H9 (cell line): ENCODE measurements at regions not wholly inside any gene's neighbourhood (a gene's known extent, or its start where the extent isn't known, plus 50 kb on each side); places are given as distances from the start of the nearest gene placed in this dataset.

Experiments
- DNase-seq: peaks from one replicate; pipeline ENCODE4 v3.0.0-alpha.2; 2017
- H2AFZ ChIP-seq: one replicate; pipeline ENCODE4 v1.6.1; 2013; ENCODE audit warnings: mild to moderate bottlenecking, low read length, control low read depth, moderate library complexity
- H2AK5ac ChIP-seq: 2 replicates; pipeline ENCODE4 v1.6.1; 2013; ENCODE audit warnings: low read length, control low read depth, mixed read lengths; ENCODE audit not compliant: insufficient read length
- H2BK120ac ChIP-seq: one replicate; pipeline ENCODE4 v1.6.1; 2013; ENCODE audit warnings: low read depth, mild to moderate bottlenecking, low read length, control low read depth, inconsistent platforms; ENCODE audit not compliant: poor library complexity, severe bottlenecking
- H2BK12ac ChIP-seq: 2 replicates; pipeline ENCODE4 v1.6.1; 2013; ENCODE audit warnings: low read length, control low read depth, mixed read lengths, low read depth; ENCODE audit not compliant: insufficient read length
- H2BK15ac ChIP-seq: 2 replicates; pipeline ENCODE4 v1.6.1; 2013; ENCODE audit warnings: low read depth, low read length, control low read depth
- H2BK20ac ChIP-seq: one replicate; pipeline ENCODE4 v1.6.1; 2013; ENCODE audit warnings: low read depth, mild to moderate bottlenecking, low read length, control low read depth, inconsistent platforms; ENCODE audit not compliant: poor library complexity, severe bottlenecking
- H2BK5ac ChIP-seq: 2 replicates; pipeline ENCODE4 v1.6.1; 2013; ENCODE audit warnings: low read length, control low read depth, mixed read lengths; ENCODE audit not compliant: insufficient read length
- H3K14ac ChIP-seq: 2 replicates; pipeline ENCODE4 v1.6.1; 2013; ENCODE audit warnings: low read length, control low read depth; ENCODE audit not compliant: insufficient read depth
- H3K18ac ChIP-seq: 2 replicates; pipeline ENCODE4 v1.6.1; 2013; ENCODE audit warnings: low read depth, mild to moderate bottlenecking, mixed read lengths, low read length, control low read depth; ENCODE audit not compliant: insufficient read length
- H3K23ac ChIP-seq: 2 replicates; pipeline ENCODE4 v1.6.1; 2013; ENCODE audit warnings: low read length, control low read depth, mixed read lengths, low read depth; ENCODE audit not compliant: insufficient read length
- H3K23me2 ChIP-seq: 2 replicates; pipeline ENCODE4 v1.6.1; 2013; ENCODE audit warnings: low read depth, mild to moderate bottlenecking, mixed read lengths, low read length, control low read depth; ENCODE audit not compliant: insufficient read length, poor library complexity, severe bottlenecking
- H3K27ac ChIP-seq: 2 replicates; pipeline ENCODE4 v1.5.1; 2013; ENCODE audit warnings: low read length, control low read depth, mixed read lengths, low read depth; ENCODE audit not compliant: insufficient read length
- H3K27me3 ChIP-seq: 2 replicates; pipeline ENCODE4 v1.6.1; 2013; ENCODE audit warnings: low read length, control low read depth, inconsistent platforms; ENCODE audit not compliant: insufficient read depth
- H3K4ac ChIP-seq: 2 replicates; pipeline ENCODE4 v1.6.1; 2013; ENCODE audit warnings: low read depth, mild to moderate bottlenecking, control low read depth, inconsistent platforms, low read length, moderate library complexity
- H3K4me1 ChIP-seq: 2 replicates; pipeline ENCODE4 v1.6.1; 2013; ENCODE audit warnings: low read length, control low read depth, inconsistent platforms; ENCODE audit not compliant: insufficient read depth
- H3K4me2 ChIP-seq: 2 replicates; pipeline ENCODE4 v1.6.1; 2013; ENCODE audit warnings: low read length, control low read depth, mixed read lengths; ENCODE audit not compliant: insufficient read length, insufficient read depth
- H3K56ac ChIP-seq: 2 replicates; pipeline ENCODE4 v1.6.1; 2013; ENCODE audit warnings: low read depth, mild to moderate bottlenecking, mixed read lengths, low read length, control low read depth; ENCODE audit not compliant: insufficient read length
- H3K79me1 ChIP-seq: 2 replicates; pipeline ENCODE4 v1.6.1; 2013; ENCODE audit warnings: low read depth, mild to moderate bottlenecking, moderate library complexity, low read length, control low read depth, inconsistent platforms; ENCODE audit not compliant: insufficient read depth, poor library complexity, severe bottlenecking
- H3K79me2 ChIP-seq: 2 replicates; pipeline ENCODE4 v1.6.1; 2013; ENCODE audit warnings: low read length, control low read depth, inconsistent platforms; ENCODE audit not compliant: insufficient read depth
- H3K9ac ChIP-seq: 2 replicates; pipeline ENCODE4 v1.6.1; 2013; ENCODE audit warnings: low read length, control low read depth, mixed read lengths; ENCODE audit not compliant: insufficient read length; ENCODE audit errors: extremely low read depth
- H3K9me3 ChIP-seq: one replicate; pipeline ENCODE4 v1.6.1; 2013; ENCODE audit warnings: low read depth, low read length, inconsistent platforms; ENCODE audit not compliant: control insufficient read depth
- H3T11ph ChIP-seq: one replicate; pipeline ENCODE4 v1.6.1; 2013; ENCODE audit warnings: mild to moderate bottlenecking, low read length, control low read depth, inconsistent platforms
- H4K20me1 ChIP-seq: one replicate; pipeline ENCODE4 v1.6.1; 2013; ENCODE audit not compliant: control insufficient read depth, insufficient read length, insufficient read depth
- H4K5ac ChIP-seq: 2 replicates; pipeline ENCODE4 v1.6.1; 2013; ENCODE audit warnings: low read depth, mild to moderate bottlenecking, mixed read lengths, low read length, control low read depth; ENCODE audit not compliant: insufficient read length
- H4K8ac ChIP-seq: replicated peaks from 2 replicates; pipeline ENCODE4 v1.6.1; 2013; ENCODE audit warnings: low read length, control low read depth, mixed read lengths, low read depth; ENCODE audit not compliant: insufficient read length
- H4K91ac ChIP-seq: 2 replicates; pipeline ENCODE4 v1.6.1; 2013; ENCODE audit warnings: low read depth, mild to moderate bottlenecking, moderate library complexity, mixed read lengths, low read length, control low read depth; ENCODE audit not compliant: insufficient read length
- H3K27ac Mint-ChIP-seq, 3 experiments: 2 replicates in 2 of 3; 3 replicates in 1 of 3; pipeline ENCODE4 v1.8.0; 2020 to 2021; ENCODE audit warnings: mixed read lengths in 3 of 3, mild to moderate bottlenecking in 1 of 3, moderate library complexity in 1 of 3
- H3K27me3 Mint-ChIP-seq: 2 replicates; pipeline ENCODE4 v1.8.0; 2021; ENCODE audit warnings: low read depth, mild to moderate bottlenecking, moderate library complexity, mixed read lengths
- H3K36me3 Mint-ChIP-seq, 3 experiments: 2 replicates in 2 of 3; 3 replicates in 1 of 3; pipeline ENCODE4 v1.8.0; 2020 to 2021; ENCODE audit warnings: low read depth in 3 of 3, mixed read lengths in 3 of 3; ENCODE audit not compliant: insufficient read depth in 1 of 3
- H3K4me1 Mint-ChIP-seq, 2 experiments: 2 replicates each; pipeline ENCODE4 v1.8.0; 2020; ENCODE audit warnings: mixed read lengths in 2 of 2
- H3K4me3 Mint-ChIP-seq, 2 experiments: 2 replicates in 1 of 2; 3 replicates in 1 of 2; pipeline ENCODE4 v1.8.0; 2020 to 2021; ENCODE audit warnings: mild to moderate bottlenecking in 2 of 2, mixed read lengths in 2 of 2, moderate library complexity in 1 of 2
- H3K9me3 Mint-ChIP-seq, 2 experiments: 2 replicates in 1 of 2; 3 replicates in 1 of 2; pipeline ENCODE4 v1.8.0; 2020; ENCODE audit warnings: mild to moderate bottlenecking in 2 of 2, mixed read lengths in 2 of 2, moderate library complexity in 1 of 2
- CTCF ChIP-seq: fragments of 200-600 bp; sonication (generic); conservative IDR thresholded peaks from 3 replicates; pipeline ENCODE4 v1.8.0; 2021; ENCODE audit warnings: antibody characterized with exemption, mild to moderate bottlenecking
- WGBS: extraction: QIAGEN DNeasy Blood & Tissue Kit; methylation state at CpG from one replicate; pipeline ENCODE4 v1.1.7; 2013; ENCODE audit warnings: missing lambda C conversion rate, low lambda C conversion rate, mixed read lengths; ENCODE audit not compliant: insufficient read length; ENCODE audit errors: extremely low coverage; 5-methylcytosine and 5-hydroxymethylcytosine counted together

DNA sequence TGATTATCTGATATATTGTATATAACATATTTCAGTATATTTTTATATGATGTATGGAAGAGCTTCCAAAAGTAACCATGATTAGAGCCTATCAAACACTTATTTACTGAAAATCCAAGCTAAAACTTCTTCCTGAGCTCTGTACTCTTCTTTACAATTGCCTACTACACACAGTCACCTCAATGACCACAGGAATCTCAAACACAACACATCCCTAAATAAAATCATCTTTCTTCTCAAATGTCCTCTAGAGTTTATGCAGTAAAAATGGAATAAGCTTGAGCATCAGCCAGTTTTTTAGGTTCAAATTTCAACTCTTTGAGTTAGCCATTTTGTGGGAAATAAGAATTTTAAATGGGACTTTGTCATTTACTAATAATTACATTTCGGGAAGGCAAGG lies 102.6 kb upstream of the FNDC3A start:
- no peaks in the 10 kb centered on the region for H3K79me2 ChIP-seq
- H3K4me2 ChIP-seq = no peak overlapping the region
- no CpG with 5 or more reads among the region's 1 CpG for WGBS
- H4K8ac ChIP-seq = no peak overlapping the region
- no peak overlapping the region for H3K56ac ChIP-seq
- DNase-seq = no peak
- peaks cover 6% of the 10 kb centered on the region; the same call in 1 of the 2 replicates for H3K4me1 ChIP-seq
- Mint-ChIP-seq H3K4me3 (no peak overlapping the region), H3K36me3 (no peaks in the 10 kb centered on the region), H3K27ac (no peak overlapping the region), H3K4me1 (peaks cover 36 to 38% of the 10 kb centered on the region in 2 experiments), H3K9me3 (no peaks in the 10 kb centered on the region; a peak in 1 of 5 replicates), H3K27me3 (peaks cover 43% of the 10 kb centered on the region)
- H3K23ac ChIP-seq = no peak overlapping the region
- H4K91ac ChIP-seq = no peak overlapping the region
- H3K23me2 ChIP-seq = peaks cover 5% of the 10 kb centered on the region
- no peak overlapping the region for H2BK15ac ChIP-seq
- no peak overlapping the region for H3T11ph ChIP-seq
- H4K5ac ChIP-seq = no peak overlapping the region
- no peak overlapping the region for H3K9ac ChIP-seq
- H3K27me3 ChIP-seq = peaks cover 6% of the 10 kb centered on the region; the same call in 1 of the 2 replicates
- no peak overlapping the region for H2BK5ac ChIP-seq
- H3K18ac ChIP-seq = no peak overlapping the region
- H3K14ac ChIP-seq = no peak overlapping the region
- no peak for TF ChIP-seq CTCF
- H3K27ac ChIP-seq = no peak overlapping the region
- H2BK12ac ChIP-seq = no peak overlapping the region
- H2AK5ac ChIP-seq = no peak overlapping the region
- H3K4ac ChIP-seq = no peak overlapping the region
- no peak overlapping the region for H2BK20ac ChIP-seq
- H4K20me1 ChIP-seq = no peaks in the 10 kb centered on the region
- H3K79me1 ChIP-seq = no peaks in the 10 kb centered on the region
- H3K9me3 ChIP-seq = no peaks in the 10 kb centered on the region
- H2BK120ac ChIP-seq = no peak overlapping the region
- H2AFZ ChIP-seq = no peak overlapping the region
